ENCODE measurements at regions not wholly inside any gene's neighbourhood (a gene's known extent, or its start where the extent isn't known, plus 50 kb on each side); places are given as distances from the start of the nearest gene placed in this dataset.

DNA sequence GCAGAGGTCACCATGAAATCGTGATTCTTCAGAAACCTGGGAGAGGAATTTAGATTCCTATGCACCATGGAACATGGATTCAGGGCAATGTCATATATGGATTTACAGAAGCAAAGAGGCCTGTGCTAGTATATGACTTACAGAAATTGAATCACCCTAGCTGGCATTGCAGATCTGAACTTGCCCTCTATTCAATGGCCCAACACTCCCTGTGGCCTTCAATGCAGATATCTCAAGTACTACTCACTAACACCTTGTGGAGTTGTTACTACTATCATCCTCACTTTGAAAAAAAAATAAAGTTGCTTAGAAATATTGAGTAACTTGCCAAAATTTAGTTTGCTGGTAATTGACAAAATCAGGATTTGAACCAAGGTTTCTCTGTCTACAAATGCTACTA, 305.4 kb upstream of the SLITRK1 start:
- no peak for TF ChIP-seq POLR2A (IDR thresholded peaks at IDR 0.05)
- TF ChIP-seq, protein P1, sequence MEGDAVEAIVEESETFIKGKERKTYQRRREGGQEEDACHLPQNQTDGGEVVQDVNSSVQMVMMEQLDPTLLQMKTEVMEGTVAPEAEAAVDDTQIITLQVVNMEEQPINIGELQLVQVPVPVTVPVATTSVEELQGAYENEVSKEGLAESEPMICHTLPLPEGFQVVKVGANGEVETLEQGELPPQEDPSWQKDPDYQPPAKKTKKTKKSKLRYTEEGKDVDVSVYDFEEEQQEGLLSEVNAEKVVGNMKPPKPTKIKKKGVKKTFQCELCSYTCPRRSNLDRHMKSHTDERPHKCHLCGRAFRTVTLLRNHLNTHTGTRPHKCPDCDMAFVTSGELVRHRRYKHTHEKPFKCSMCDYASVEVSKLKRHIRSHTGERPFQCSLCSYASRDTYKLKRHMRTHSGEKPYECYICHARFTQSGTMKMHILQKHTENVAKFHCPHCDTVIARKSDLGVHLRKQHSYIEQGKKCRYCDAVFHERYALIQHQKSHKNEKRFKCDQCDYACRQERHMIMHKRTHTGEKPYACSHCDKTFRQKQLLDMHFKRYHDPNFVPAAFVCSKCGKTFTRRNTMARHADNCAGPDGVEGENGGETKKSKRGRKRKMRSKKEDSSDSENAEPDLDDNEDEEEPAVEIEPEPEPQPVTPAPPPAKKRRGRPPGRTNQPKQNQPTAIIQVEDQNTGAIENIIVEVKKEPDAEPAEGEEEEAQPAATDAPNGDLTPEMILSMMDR (IDR thresholded peaks at IDR 0.05): no peak

Measured in tibial nerve (tissue), 3 donors.